ENCODE measurements at regions not wholly inside any gene's neighbourhood (a gene's known extent, or its start where the extent isn't known, plus 50 kb on each side); places are given as distances from the start of the nearest gene placed in this dataset.

- TF ChIP-seq POLR2AphosphoS5 (IDR thresholded peaks at IDR 0.05; ENCODE audit: insufficient read depth, low read depth, low read length): no peak
- TF ChIP-seq, protein P1, sequence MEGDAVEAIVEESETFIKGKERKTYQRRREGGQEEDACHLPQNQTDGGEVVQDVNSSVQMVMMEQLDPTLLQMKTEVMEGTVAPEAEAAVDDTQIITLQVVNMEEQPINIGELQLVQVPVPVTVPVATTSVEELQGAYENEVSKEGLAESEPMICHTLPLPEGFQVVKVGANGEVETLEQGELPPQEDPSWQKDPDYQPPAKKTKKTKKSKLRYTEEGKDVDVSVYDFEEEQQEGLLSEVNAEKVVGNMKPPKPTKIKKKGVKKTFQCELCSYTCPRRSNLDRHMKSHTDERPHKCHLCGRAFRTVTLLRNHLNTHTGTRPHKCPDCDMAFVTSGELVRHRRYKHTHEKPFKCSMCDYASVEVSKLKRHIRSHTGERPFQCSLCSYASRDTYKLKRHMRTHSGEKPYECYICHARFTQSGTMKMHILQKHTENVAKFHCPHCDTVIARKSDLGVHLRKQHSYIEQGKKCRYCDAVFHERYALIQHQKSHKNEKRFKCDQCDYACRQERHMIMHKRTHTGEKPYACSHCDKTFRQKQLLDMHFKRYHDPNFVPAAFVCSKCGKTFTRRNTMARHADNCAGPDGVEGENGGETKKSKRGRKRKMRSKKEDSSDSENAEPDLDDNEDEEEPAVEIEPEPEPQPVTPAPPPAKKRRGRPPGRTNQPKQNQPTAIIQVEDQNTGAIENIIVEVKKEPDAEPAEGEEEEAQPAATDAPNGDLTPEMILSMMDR (IDR thresholded peaks at IDR 0.05; ENCODE audit: extremely low read depth in 1 of 2, insufficient read depth in 1 of 2, low read depth in 1 of 2, low read length in 2 of 2): no peak
Measured at GRCh38 chr12:77160931-77161330, 95.6 kb upstream of the E2F7 start.

Data from endothelial cell of umbilical vein (primary cell).